HG02571 (cell line): ENCODE measurements at regions not wholly inside any gene's neighbourhood (a gene's known extent, or its start where the extent isn't known, plus 50 kb on each side); places are given as distances from the start of the nearest gene placed in this dataset.

Source experiments
- ATAC-seq: cut with Tn5 transposase; IDR thresholded peaks from one replicate; pipeline ENCODE4 v1.9.1; 2021; ENCODE audit warnings: mild to moderate bottlenecking, moderate library complexity; ENCODE audit not compliant: unreplicated experiment

GRCh38 chr5:168041583-168041982, 249.9 kb upstream of the WWC1 start:
- no peak for ATAC-seq

- ATAC-seq: no peak
Measured at GRCh38 chr5:168042284-168043068, 249.0 kb upstream of the WWC1 start.

- no peak for ATAC-seq
Measured at GRCh38 chr5:168046163-168046562, 245.3 kb upstream of the WWC1 start.

- no peak for ATAC-seq
Measured at GRCh38 chr5:168047043-168047668, 244.3 kb upstream of the WWC1 start.

GRCh38 chr5:168047669-168048111, 243.8 kb upstream of the WWC1 start:
- ATAC-seq: no peak

- no peak for ATAC-seq
Measured at GRCh38 chr5:168048486-168048885, 243.0 kb upstream of the WWC1 start.

- ATAC-seq: no peak
Measured at GRCh38 chr5:168052686-168053085, 238.8 kb upstream of the WWC1 start.

- no peak for ATAC-seq
Measured at GRCh38 chr5:168054091-168054490, 237.4 kb upstream of the WWC1 start.

- no peak for ATAC-seq
Measured at GRCh38 chr5:168055141-168055683, 236.2 kb upstream of the WWC1 start.

GRCh38 chr5:168055961-168056360, 235.5 kb upstream of the WWC1 start:
- no peak for ATAC-seq

- no peak for ATAC-seq
Measured at GRCh38 chr5:168056499-168057182, 234.8 kb upstream of the WWC1 start.

GRCh38 chr5:168057905-168058304, 233.5 kb upstream of the WWC1 start:
- ATAC-seq: no peak

GRCh38 chr5:168059131-168059530, 232.3 kb upstream of the WWC1 start:
- no peak for ATAC-seq

- no peak for ATAC-seq
Measured at GRCh38 chr5:168062239-168062638, 229.2 kb upstream of the WWC1 start.

- no peak for ATAC-seq
Measured at GRCh38 chr5:168064457-168064856, 227.0 kb upstream of the WWC1 start.

- no peak for ATAC-seq
Measured at GRCh38 chr5:168064933-168065622, 226.4 kb upstream of the WWC1 start.

- ATAC-seq: no peak
Measured at GRCh38 chr5:168066536-168067208, 224.8 kb upstream of the WWC1 start.

- no peak for ATAC-seq
Measured at GRCh38 chr5:168070761-168071160, 220.7 kb upstream of the WWC1 start.

- no peak for ATAC-seq
Measured at GRCh38 chr5:168072665-168073064, 218.8 kb upstream of the WWC1 start.

GRCh38 chr5:168073311-168073710, 218.1 kb upstream of the WWC1 start:
- no peak for ATAC-seq
